ENCODE measurements at regions not wholly inside any gene's neighbourhood (a gene's known extent, or its start where the extent isn't known, plus 50 kb on each side); places are given as distances from the start of the nearest gene placed in this dataset.

GRCh38 chr2:217193431-217194340 lies 333.8 kb upstream of the TNP1 start:
- Mint-ChIP-seq H3K9me3 (no peaks in the 10 kb centered on the region), H3K27ac (no peak overlapping the region), H3K36me3 (no peaks in the 10 kb centered on the region), H3K4me1 (no peaks in the 10 kb centered on the region), H3K4me3 (no peak overlapping the region), H3K27me3 (no peaks in the 10 kb centered on the region)

GRCh38 chr2:217192366-217192765 lies 332.5 kb upstream of the TNP1 start:
- Mint-ChIP-seq H3K4me3 (no peak overlapping the region), H3K9me3 (no peaks in the 10 kb centered on the region), H3K27ac (no peak overlapping the region), H3K4me1 (no peaks in the 10 kb centered on the region), H3K36me3 (no peaks in the 10 kb centered on the region), H3K27me3 (no peaks in the 10 kb centered on the region)

DNA sequence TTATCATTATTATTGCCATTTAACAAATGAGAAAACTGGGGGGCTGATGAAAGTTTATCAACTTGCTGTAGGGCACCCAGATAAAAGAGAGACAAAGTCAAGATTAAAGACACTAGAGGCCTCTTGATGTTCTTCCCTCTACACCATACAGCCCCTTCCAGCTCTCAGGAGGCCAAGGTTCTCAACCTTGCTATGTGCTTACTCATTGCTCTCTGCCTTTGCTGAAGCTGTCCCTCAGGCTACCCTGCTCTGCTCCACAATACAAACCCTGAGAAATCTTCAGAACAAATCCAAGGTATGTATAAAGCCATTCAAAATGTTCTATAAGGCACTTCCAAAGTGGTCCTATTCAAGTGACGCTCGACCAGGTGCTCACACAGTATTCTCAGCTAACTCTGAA lies 329.9 kb upstream of the TNP1 start:
- H3K27ac Mint-ChIP-seq, result no peak overlapping the region
- no peaks in the 10 kb centered on the region for H3K27me3 Mint-ChIP-seq
- no peak overlapping the region for H3K4me3 Mint-ChIP-seq
- H3K36me3 Mint-ChIP-seq, result no peaks in the 10 kb centered on the region
- H3K4me1 Mint-ChIP-seq, result no peaks in the 10 kb centered on the region
- no peaks in the 10 kb centered on the region for H3K9me3 Mint-ChIP-seq

DNA sequence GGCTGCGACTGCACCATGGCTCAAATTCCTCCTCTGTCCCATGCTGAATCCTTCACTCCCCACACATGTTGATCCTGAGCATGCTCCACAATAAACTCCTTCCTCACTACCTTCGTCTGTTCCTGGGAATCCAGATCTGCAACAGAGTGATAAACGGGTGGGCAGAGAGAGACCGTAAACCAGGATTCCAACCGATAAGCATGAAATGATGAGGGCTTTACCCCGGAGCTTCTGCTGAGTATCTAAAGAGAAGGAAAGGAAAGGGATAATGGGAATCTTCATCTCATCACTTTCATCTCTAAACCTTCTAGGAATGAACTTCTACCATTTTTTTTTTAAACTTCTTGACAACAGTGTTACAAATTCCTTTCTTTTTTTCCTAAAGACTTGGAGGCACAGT lies 329.3 kb upstream of the TNP1 start:
- Mint-ChIP-seq H3K4me3 (no peak overlapping the region), H3K4me1 (no peaks in the 10 kb centered on the region), H3K9me3 (no peaks in the 10 kb centered on the region), H3K27me3 (no peaks in the 10 kb centered on the region), H3K36me3 (no peaks in the 10 kb centered on the region), H3K27ac (no peak overlapping the region)

GRCh38 chr2:217186668-217187159 lies 326.9 kb upstream of the TNP1 start:
- Mint-ChIP-seq H3K4me3 (no peak overlapping the region), H3K4me1 (no peaks in the 10 kb centered on the region), H3K27me3 (no peaks in the 10 kb centered on the region), H3K9me3 (no peaks in the 10 kb centered on the region), H3K36me3 (no peaks in the 10 kb centered on the region), H3K27ac (no peak overlapping the region)

- Mint-ChIP-seq H3K4me3 (no peak overlapping the region), H3K27me3 (no peaks in the 10 kb centered on the region)
These were observed 326.3 kb upstream of the TNP1 start for GRCh38 chr2:217186152-217186551.

GRCh38 chr2:217185265-217185995 lies 325.6 kb upstream of the TNP1 start:
- H3K4me3 Mint-ChIP-seq, result no peak overlapping the region
- H3K4me1 Mint-ChIP-seq, result no peaks in the 10 kb centered on the region
- no peaks in the 10 kb centered on the region for H3K36me3 Mint-ChIP-seq
- H3K27ac Mint-ChIP-seq, result no peak overlapping the region
- H3K27me3 Mint-ChIP-seq, result no peaks in the 10 kb centered on the region
- no peaks in the 10 kb centered on the region for H3K9me3 Mint-ChIP-seq

More at GRCh38 chr2:217186152-217186551, 326.3 kb upstream of the TNP1 start:
- H3K36me3 Mint-ChIP-seq, result no peaks in the 10 kb centered on the region
- H3K9me3 Mint-ChIP-seq, result no peaks in the 10 kb centered on the region
- H3K27ac Mint-ChIP-seq, result no peak overlapping the region
- H3K4me1 Mint-ChIP-seq, result no peaks in the 10 kb centered on the region

GRCh38 chr2:217184242-217184641 lies 324.4 kb upstream of the TNP1 start:
- H3K27me3 Mint-ChIP-seq, result no peaks in the 10 kb centered on the region
- no peaks in the 10 kb centered on the region for H3K4me1 Mint-ChIP-seq
- H3K27ac Mint-ChIP-seq, result no peak overlapping the region
- H3K36me3 Mint-ChIP-seq, result no peaks in the 10 kb centered on the region
- H3K4me3 Mint-ChIP-seq, result no peak overlapping the region
- no peaks in the 10 kb centered on the region for H3K9me3 Mint-ChIP-seq

GRCh38 chr2:217183471-217183870 lies 323.6 kb upstream of the TNP1 start:
- H3K4me3 Mint-ChIP-seq, result no peak overlapping the region
- H3K36me3 Mint-ChIP-seq, result no peaks in the 10 kb centered on the region
- H3K27me3 Mint-ChIP-seq, result no peaks in the 10 kb centered on the region
- no peak overlapping the region for H3K27ac Mint-ChIP-seq
- H3K9me3 Mint-ChIP-seq, result no peaks in the 10 kb centered on the region
- no peaks in the 10 kb centered on the region for H3K4me1 Mint-ChIP-seq

DNA sequence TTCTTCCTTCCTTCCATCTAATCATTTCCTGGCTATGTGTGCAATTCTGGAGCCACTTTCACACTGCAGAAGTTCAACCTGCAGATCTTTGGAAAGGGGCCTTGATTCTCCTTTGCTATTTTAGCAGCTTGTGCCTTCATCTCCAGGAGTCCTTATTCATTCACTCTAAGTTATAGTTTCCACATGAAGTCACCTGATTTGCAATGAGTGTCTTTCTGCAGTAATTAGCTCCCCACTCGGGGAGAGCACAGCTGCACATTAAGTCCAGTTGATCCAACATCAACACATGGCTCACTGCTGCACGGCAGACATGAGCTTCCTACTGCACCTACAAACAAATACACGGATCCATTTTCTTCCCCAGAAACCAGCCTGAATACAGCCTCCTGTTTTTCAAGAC lies 323.1 kb upstream of the TNP1 start:
- Mint-ChIP-seq H3K4me1 (no peaks in the 10 kb centered on the region), H3K4me3 (no peak overlapping the region), H3K36me3 (no peaks in the 10 kb centered on the region), H3K27me3 (no peaks in the 10 kb centered on the region), H3K9me3 (no peaks in the 10 kb centered on the region), H3K27ac (no peak overlapping the region)

- Mint-ChIP-seq H3K9me3 (no peaks in the 10 kb centered on the region), H3K27ac (no peak overlapping the region), H3K36me3 (no peaks in the 10 kb centered on the region), H3K4me3 (no peak overlapping the region), H3K4me1 (no peaks in the 10 kb centered on the region), H3K27me3 (no peaks in the 10 kb centered on the region)
These were observed 321.6 kb upstream of the TNP1 start for GRCh38 chr2:217181512-217181911.

- no peak overlapping the region for H3K27ac Mint-ChIP-seq
- H3K4me3 Mint-ChIP-seq, result no peak overlapping the region
- no peaks in the 10 kb centered on the region for H3K36me3 Mint-ChIP-seq
- H3K4me1 Mint-ChIP-seq, result no peaks in the 10 kb centered on the region
- H3K9me3 Mint-ChIP-seq, result no peaks in the 10 kb centered on the region
- H3K27me3 Mint-ChIP-seq, result no peaks in the 10 kb centered on the region
These were observed 320.0 kb upstream of the TNP1 start for GRCh38 chr2:217179854-217180253.

DNA sequence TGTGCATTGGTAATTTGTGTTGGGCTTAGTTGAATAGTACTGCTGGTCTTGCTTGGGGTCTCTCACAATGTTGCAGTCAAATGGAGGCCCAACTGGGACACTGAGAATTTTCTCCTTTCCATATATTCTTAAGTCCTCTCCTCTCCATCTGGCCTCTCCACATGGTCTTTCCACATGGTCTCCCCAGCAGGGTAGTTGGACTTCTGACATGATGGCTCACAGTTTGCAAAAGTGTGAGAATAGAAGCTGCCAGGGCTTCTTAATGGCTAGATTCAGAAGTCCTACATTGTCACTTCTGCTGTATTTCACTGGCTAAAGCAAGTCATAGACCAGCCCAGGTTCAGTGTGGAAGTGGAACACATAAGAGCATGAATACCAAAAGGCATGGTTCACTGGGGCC lies 318.5 kb upstream of the TNP1 start:
- Mint-ChIP-seq H3K36me3 (no peaks in the 10 kb centered on the region), H3K4me3 (no peak overlapping the region), H3K9me3 (no peaks in the 10 kb centered on the region), H3K4me1 (no peaks in the 10 kb centered on the region), H3K27ac (no peak overlapping the region), H3K27me3 (peaks cover 3% of the 10 kb centered on the region)

GRCh38 chr2:217177720-217178119 lies 317.9 kb upstream of the TNP1 start:
- no peaks in the 10 kb centered on the region for H3K9me3 Mint-ChIP-seq
- H3K27ac Mint-ChIP-seq, result no peak overlapping the region
- H3K4me1 Mint-ChIP-seq, result no peaks in the 10 kb centered on the region

GRCh38 chr2:217171874-217172273 lies 312.0 kb upstream of the TNP1 start:
- Mint-ChIP-seq H3K4me3 (no peak overlapping the region), H3K4me1 (no peaks in the 10 kb centered on the region), H3K36me3 (no peaks in the 10 kb centered on the region), H3K27me3 (peaks cover 6% of the 10 kb centered on the region), H3K9me3 (peaks cover 4% of the 10 kb centered on the region), H3K27ac (no peak overlapping the region)

More at GRCh38 chr2:217177720-217178119, 317.9 kb upstream of the TNP1 start:
- Mint-ChIP-seq H3K27me3 (peaks cover 3% of the 10 kb centered on the region), H3K36me3 (no peaks in the 10 kb centered on the region), H3K4me3 (no peak overlapping the region)

DNA sequence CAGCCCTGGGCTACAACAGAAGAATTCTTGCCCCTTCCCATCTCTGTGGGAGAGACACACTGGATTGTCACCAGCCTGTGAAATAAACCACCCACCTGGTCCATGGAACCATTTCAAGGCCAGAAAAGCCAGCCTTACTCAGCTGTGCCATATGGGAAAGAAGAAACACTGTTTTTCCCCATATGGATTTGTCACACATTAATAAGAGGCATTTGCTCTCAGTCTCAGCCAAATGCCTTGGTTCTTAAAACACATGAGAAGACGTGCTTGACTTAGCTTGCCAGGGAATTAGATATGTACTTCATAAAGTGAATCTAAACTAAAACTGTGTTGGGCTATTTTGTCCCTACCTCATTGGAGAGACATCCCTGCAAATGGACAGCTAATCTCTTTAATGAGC lies 308.6 kb upstream of the TNP1 start:
- Mint-ChIP-seq H3K27ac (no peak overlapping the region), H3K4me1 (no peaks in the 10 kb centered on the region)

More for the DNA sequence above, 308.6 kb upstream of the TNP1 start:
- Mint-ChIP-seq H3K36me3 (no peaks in the 10 kb centered on the region), H3K9me3 (peaks cover 4% of the 10 kb centered on the region), H3K27me3 (peaks cover 3% of the 10 kb centered on the region), H3K4me3 (no peak overlapping the region)

All from activated naive CD4-positive, alpha-beta T cell treated with anti-CD3 and anti-CD28 coated beads, Interleukin-2, amount 50 U/mL, for 24 hours (primary cell).